ENCODE measurements at regions not wholly inside any gene's neighbourhood (a gene's known extent, or its start where the extent isn't known, plus 50 kb on each side); places are given as distances from the start of the nearest gene placed in this dataset.

GRCh38 chr10:124262971-124263370 lies 155.8 kb downstream of the OAT start:
- TF ChIP-seq YY1 (IDR thresholded peaks at IDR 0.05; ENCODE audit: insufficient read depth, insufficient read length) (no peak), ZNF274 (IDR thresholded peaks at IDR 0.05; ENCODE audit: low read depth, low read length) (no peak), SUZ12 (IDR thresholded peaks at IDR 0.05; ENCODE audit: extremely low read depth, insufficient read depth, insufficient read length) (no peak)

All from NT2/D1 (cell line).